Adrenal gland (tissue), 9 donors: ENCODE measurements at regions not wholly inside any gene's neighbourhood (a gene's known extent, or its start where the extent isn't known, plus 50 kb on each side); places are given as distances from the start of the nearest gene placed in this dataset.
"Not testable (repeated sequence)": the region's sequence is repeated elsewhere in the genome, so short reads cannot be mapped to it uniquely, and the experiment has no call there.

Experiments used
- DNase-seq, 7 donors: peaks; one replicate each; pipeline ENCODE4 v3.0.0-alpha.2; 2019 to 2020
- H3K27ac ChIP-seq, 5 donors: fragments of 200-600 bp; sonication (generic) in 4 of 5; 1 replicate in 3 of 5; 2 replicates in 2 of 5; pipeline versions ENCODE4 v1.5.1 to v1.8.0; 2016 to 2020; ENCODE audit warnings: mild to moderate bottlenecking in 1 of 5
- H3K27me3 ChIP-seq: fragments of 200-600 bp; 2 replicates; pipeline ENCODE4 v1.8.0; 2021
- H3K36me3 ChIP-seq, 2 donors: fragments of 200-600 bp; replicated peaks in 1 of 2; 1 replicate in 1 of 2; 2 replicates in 1 of 2; pipeline versions ENCODE4 v1.5.1 to v1.8.0; 2018 to 2022
- H3K4me1 ChIP-seq, 2 donors: fragments of 200-600 bp; replicated peaks in 1 of 2; 1 replicate in 1 of 2; 2 replicates in 1 of 2; pipeline versions ENCODE4 v1.5.1 to v1.8.0; 2018 to 2021
- H3K4me3 ChIP-seq, 4 donors: fragments of 200-600 bp; sonication (generic) in 3 of 4; one replicate each; pipeline ENCODE4 v1.5.1; 2016 to 2018
- H3K9me3 ChIP-seq, 3 donors: fragments of 200-600 bp; sonication (generic) in 1 of 3; replicated peaks in 1 of 3; 1 replicate in 2 of 3; 2 replicates in 1 of 3; pipeline versions ENCODE4 v1.5.1 to v1.8.0; 2016 to 2021
- POLR2A ChIP-seq, 2 donors: fragments of 450-650 bp; IDR thresholded peaks; one replicate each; pipeline ENCODE4 v1.6.1; 2017; ENCODE audit warnings: antibody characterized with exemption in 2 of 2, mild to moderate bottlenecking in 2 of 2, moderate library complexity in 1 of 2
- WGBS, 4 donors: extraction: QIAGEN DNeasy Blood & Tissue Kit in 2 of 4; methylation state at CpG; one replicate each; pipeline versions ENCODE4 v1.1.5 to v1.1.7; 2013 to 2017; 5-methylcytosine and 5-hydroxymethylcytosine counted together
- intact Hi-C, 2 donors: fragments of 100-400 bp; cut with DNase I; formaldehyde crosslinking; loops; one replicate each; pipeline versions ENCODE4 v1.14.1 to v1.15.0; 2022 to 2023
- TF ChIP-seq, protein P1 (sequence below), 6 experiments: fragments of 450-650 bp in 4 of 6; fragments of 200-600 bp in 2 of 6; sonication (generic) in 1 of 6; IDR thresholded peaks; 1 replicate in 5 of 6; 2 replicates in 1 of 6; pipeline versions ENCODE4 v1.5.1 to v1.8.0; 2016 to 2021; ENCODE audit warnings: antibody characterized with exemption in 6 of 6, mild to moderate bottlenecking in 2 of 6, moderate library complexity in 1 of 6
- donor health status: healthy with polysubstance abuse.
- donor health status: Bipolar disorder and iron deficiency.
- donor health status: DM: yes; HTN: yes; CAD: no.
- donor health status: DM: no; HTN: no; CAD: no.
- donor health status: DM: no; HTN: no; CAD: no.

DNA sequence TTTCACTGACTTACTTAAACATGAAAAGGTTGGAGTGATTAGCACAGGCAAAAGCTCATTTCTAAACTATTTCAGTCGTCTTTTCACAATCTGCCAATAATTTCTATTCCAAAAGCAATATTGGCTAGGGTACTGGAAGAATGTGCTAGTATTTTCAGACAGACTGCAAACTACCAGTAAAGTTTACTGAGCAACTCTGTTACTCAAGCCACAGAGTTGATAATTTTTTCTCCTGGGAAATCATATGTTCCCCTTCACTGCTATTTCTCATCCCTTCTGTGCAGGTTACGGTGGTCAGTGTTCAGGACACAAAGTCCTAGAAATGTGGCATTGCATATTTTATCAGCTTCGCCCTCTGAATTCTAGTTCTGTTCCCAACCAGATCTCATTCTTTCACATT, 343.3 kb upstream of the TNC start:
- Histone ChIP-seq H3K36me3 (no peaks in the 10 kb centered on the region), H3K27me3 (no peaks in the 10 kb centered on the region), H3K4me3 (no peak overlapping the region), H3K9me3 (no peaks in the 10 kb centered on the region), H3K27ac (no peak overlapping the region), H3K4me1 (no peaks in the 10 kb centered on the region)
- DNase-seq: no peak
- intact Hi-C loops: no loop called here
- TF ChIP-seq POLR2A (IDR thresholded peaks at IDR 0.05): no peak
- TF ChIP-seq, protein P1, sequence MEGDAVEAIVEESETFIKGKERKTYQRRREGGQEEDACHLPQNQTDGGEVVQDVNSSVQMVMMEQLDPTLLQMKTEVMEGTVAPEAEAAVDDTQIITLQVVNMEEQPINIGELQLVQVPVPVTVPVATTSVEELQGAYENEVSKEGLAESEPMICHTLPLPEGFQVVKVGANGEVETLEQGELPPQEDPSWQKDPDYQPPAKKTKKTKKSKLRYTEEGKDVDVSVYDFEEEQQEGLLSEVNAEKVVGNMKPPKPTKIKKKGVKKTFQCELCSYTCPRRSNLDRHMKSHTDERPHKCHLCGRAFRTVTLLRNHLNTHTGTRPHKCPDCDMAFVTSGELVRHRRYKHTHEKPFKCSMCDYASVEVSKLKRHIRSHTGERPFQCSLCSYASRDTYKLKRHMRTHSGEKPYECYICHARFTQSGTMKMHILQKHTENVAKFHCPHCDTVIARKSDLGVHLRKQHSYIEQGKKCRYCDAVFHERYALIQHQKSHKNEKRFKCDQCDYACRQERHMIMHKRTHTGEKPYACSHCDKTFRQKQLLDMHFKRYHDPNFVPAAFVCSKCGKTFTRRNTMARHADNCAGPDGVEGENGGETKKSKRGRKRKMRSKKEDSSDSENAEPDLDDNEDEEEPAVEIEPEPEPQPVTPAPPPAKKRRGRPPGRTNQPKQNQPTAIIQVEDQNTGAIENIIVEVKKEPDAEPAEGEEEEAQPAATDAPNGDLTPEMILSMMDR (IDR thresholded peaks at IDR 0.05): no peak
- 57 to 67% (median 63%) methylated on average over 3 of the region's 3 CpGs for WGBS, 4 donors

DNA sequence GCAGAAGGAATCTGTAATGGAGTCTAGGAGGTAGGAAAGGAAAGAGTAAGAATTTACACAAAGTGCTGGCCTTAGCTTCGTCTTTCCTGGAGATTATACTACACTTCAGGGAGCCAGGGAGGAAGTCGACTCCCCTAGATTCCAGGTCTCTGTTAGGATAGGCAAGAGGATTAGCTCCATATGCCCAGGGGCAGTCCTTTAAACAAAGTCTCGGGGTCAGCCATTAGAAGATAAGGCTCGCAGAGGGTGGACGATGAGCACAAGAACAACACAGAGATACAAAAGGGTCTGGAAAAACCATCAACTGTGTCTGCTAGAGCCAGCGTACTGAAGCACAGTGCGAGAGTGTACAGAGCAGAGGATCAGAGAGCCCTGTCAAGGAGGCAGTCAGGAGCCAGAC, 344.7 kb upstream of the TNC start:
- intact Hi-C loops: no loop called here
- TF ChIP-seq POLR2A (IDR thresholded peaks at IDR 0.05): no peak
- TF ChIP-seq, protein P1 (IDR thresholded peaks at IDR 0.05): no peak
- no peaks in the 10 kb centered on the region for H3K4me1 ChIP-seq
- no peak for DNase-seq
- no peak overlapping the region for H3K27ac ChIP-seq
- H3K36me3 ChIP-seq: no peaks in the 10 kb centered on the region
- no peak overlapping the region for H3K4me3 ChIP-seq
- no peaks in the 10 kb centered on the region for H3K27me3 ChIP-seq
- 69 to 82% (median 74%) methylated on average over 7 of the region's 7 CpGs for WGBS, 4 donors
- H3K9me3 ChIP-seq: no peaks in the 10 kb centered on the region

DNA sequence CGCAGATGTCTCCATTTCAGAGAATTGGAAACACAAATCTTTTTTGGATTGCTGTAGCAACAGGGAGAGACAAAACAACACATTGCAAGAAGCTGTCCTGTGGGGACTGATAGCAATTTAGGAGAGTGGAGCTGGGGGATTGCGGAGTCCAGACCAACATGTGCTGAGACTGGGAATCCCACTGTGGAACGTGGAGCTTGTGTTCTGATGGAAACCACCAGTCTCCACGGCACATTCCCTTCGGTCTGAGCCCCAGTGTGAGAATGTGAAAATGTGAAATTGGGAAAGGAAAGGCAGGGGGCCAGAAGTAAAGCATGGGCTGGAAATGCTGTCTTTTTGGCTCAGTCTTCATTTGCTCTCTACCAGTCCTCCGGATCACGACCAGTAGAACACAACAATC, 348.8 kb upstream of the TNC start:
- intact Hi-C loops: no loop called here
- no peak for DNase-seq
- H3K9me3 ChIP-seq: no peaks in the 10 kb centered on the region
- no peaks in the 10 kb centered on the region for H3K4me1 ChIP-seq
- H3K27me3 ChIP-seq: no peaks in the 10 kb centered on the region
- H3K4me3 ChIP-seq: no peak overlapping the region
- 77 to 87% (median 81%) methylated on average over 7 of the region's 7 CpGs for WGBS, 4 donors
- H3K36me3 ChIP-seq: no peaks in the 10 kb centered on the region
- no peak overlapping the region for H3K27ac ChIP-seq
- TF ChIP-seq POLR2A (IDR thresholded peaks at IDR 0.05): no peak
- TF ChIP-seq, protein P1 (IDR thresholded peaks at IDR 0.05): no peak

DNA sequence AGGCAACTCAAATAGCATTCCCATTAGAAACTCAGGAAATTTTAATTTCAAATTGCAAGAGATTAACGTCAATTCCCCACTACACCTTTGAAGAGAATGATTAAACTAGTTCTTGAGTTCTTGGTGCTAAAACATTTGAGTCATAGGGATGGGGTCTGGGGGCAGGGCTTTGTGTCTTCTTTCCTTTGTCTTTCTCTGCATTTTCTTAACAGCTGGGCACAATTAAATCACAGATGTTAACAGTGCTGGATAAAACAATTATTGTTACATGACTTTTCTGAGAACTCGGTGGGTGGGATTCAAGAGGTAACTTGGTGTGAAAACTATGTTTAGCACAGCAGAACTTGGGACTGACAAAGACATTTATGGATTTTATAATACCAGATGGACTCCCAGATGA, 351.9 kb upstream of the TNC start:
- TF ChIP-seq, protein P1 (IDR thresholded peaks at IDR 0.05): no peak
- no peak for TF ChIP-seq POLR2A (IDR thresholded peaks at IDR 0.05)
- 67 to 76% (median 71%) methylated on average over 2 of the region's 2 CpGs for WGBS, 4 donors
- Histone ChIP-seq H3K27me3 (no peaks in the 10 kb centered on the region), H3K4me1 (no peaks in the 10 kb centered on the region), H3K9me3 (no peaks in the 10 kb centered on the region), H3K36me3 (no peaks in the 10 kb centered on the region), H3K27ac (no peak overlapping the region), H3K4me3 (no peak overlapping the region)
- no peak for DNase-seq
- intact Hi-C loops: no loop called here

DNA sequence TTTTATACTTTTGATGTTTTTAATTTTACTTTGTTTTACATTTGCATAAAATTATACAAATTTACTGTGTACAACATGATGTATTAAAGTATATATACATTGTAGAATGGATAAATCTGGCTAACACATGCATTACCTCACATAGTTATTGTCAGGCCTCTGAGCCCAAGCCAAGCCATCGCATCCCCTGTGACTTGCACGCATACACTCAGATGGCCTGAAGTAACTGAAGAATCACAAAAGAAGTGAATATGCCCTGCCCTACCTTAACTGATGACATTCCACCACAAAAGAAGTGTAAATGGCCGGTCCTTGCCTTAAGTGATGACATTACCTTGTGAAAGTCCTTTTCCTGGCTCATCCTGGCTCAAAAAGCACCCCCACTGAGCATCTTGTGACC, 355.1 kb upstream of the TNC start:
- H3K27me3 ChIP-seq, DNase-seq, H3K27ac ChIP-seq, H3K9me3 ChIP-seq, H3K4me3 ChIP-seq, H3K4me1 ChIP-seq, H3K36me3 ChIP-seq, intact Hi-C loops: not testable (repeated sequence)
- 97 to 100% (median 98%) methylated on average over 2 of the region's 3 CpGs for WGBS, 4 donors
